GM23338 (cell line): ENCODE measurements at regions not wholly inside any gene's neighbourhood (a gene's known extent, or its start where the extent isn't known, plus 50 kb on each side); places are given as distances from the start of the nearest gene placed in this dataset.

ENCODE experiments used
- ATAC-seq: fragments of 200-7000 bp; cut with Tn5 transposase; 3 replicates; pipeline ENCODE4 v1.9.1; 2020
- DNase-seq: peaks from one replicate; pipeline ENCODE4 v3.0.0-alpha.2; 2015; ENCODE audit warnings: low spot score
- H2AFZ ChIP-seq: fragments of 200-600 bp; sonication (generic); 2 replicates; pipeline ENCODE4 v1.8.0; 2016; ENCODE audit warnings: antibody characterized with exemption, mild to moderate bottlenecking, moderate library complexity
- H3F3A ChIP-seq: fragments of 200-600 bp; sonication (generic); replicated peaks from 2 replicates; pipeline ENCODE4 v1.8.0; 2017; ENCODE audit warnings: antibody characterized with exemption, mixed run types, low read depth
- H3K27ac ChIP-seq: fragments of 200-600 bp; sonication (generic); 2 replicates; pipeline ENCODE4 v1.6.1; 2016; ENCODE audit warnings: low read depth
- H3K27me3 ChIP-seq: fragments of 200-600 bp; sonication (generic); 2 replicates; pipeline ENCODE4 v1.8.0; 2016; ENCODE audit warnings: mild to moderate bottlenecking, mixed run types, moderate library complexity; ENCODE audit not compliant: insufficient read depth
- H3K36me3 ChIP-seq: fragments of 200-600 bp; sonication (generic); 2 replicates; pipeline ENCODE4 v1.8.0; 2016; ENCODE audit warnings: mild to moderate bottlenecking; ENCODE audit not compliant: insufficient read depth
- H3K4me1 ChIP-seq: fragments of 200-600 bp; sonication (generic); 2 replicates; pipeline ENCODE4 v1.8.0; 2016; ENCODE audit warnings: mild to moderate bottlenecking, moderate library complexity; ENCODE audit not compliant: insufficient read depth
- H3K4me2 ChIP-seq: fragments of 200-600 bp; sonication (generic); 2 replicates; pipeline ENCODE4 v1.7.1; 2017; ENCODE audit warnings: mixed run types
- H3K4me3 ChIP-seq: fragments of 200-600 bp; sonication (generic); 2 replicates; pipeline ENCODE4 v1.6.1; 2016; ENCODE audit warnings: mixed run types
- H3K79me2 ChIP-seq: fragments of 200-600 bp; sonication (generic); replicated peaks from 2 replicates; pipeline ENCODE4 v1.8.0; 2017; ENCODE audit warnings: mild to moderate bottlenecking; ENCODE audit not compliant: insufficient read depth
- H3K9me2 ChIP-seq: fragments of 200-600 bp; sonication (generic); 2 replicates; pipeline ENCODE4 v1.8.0; 2017; ENCODE audit not compliant: insufficient read depth
- H4K20me1 ChIP-seq: fragments of 200-600 bp; sonication (generic); replicated peaks from 2 replicates; pipeline ENCODE4 v1.8.0; 2017; ENCODE audit warnings: mild to moderate bottlenecking; ENCODE audit not compliant: insufficient read depth
- H3K27ac Mint-ChIP-seq: 2 replicates; pipeline ENCODE4 v1.8.0; 2020; ENCODE audit warnings: inconsistent platforms, mild to moderate bottlenecking, moderate library complexity, mixed read lengths
- H3K27me3 Mint-ChIP-seq: 3 replicates; pipeline ENCODE4 v1.8.0; 2022; ENCODE audit warnings: low read depth, mild to moderate bottlenecking, moderate library complexity, mixed read lengths, inconsistent platforms; ENCODE audit not compliant: insufficient read depth, poor library complexity
- H3K36me3 Mint-ChIP-seq: 3 replicates; pipeline ENCODE4 v1.8.0; 2021; ENCODE audit warnings: low read depth, mild to moderate bottlenecking, inconsistent platforms, moderate library complexity, mixed read lengths
- H3K4me1 Mint-ChIP-seq: 3 replicates; pipeline ENCODE4 v1.8.0; 2020; ENCODE audit warnings: mild to moderate bottlenecking, inconsistent platforms, mixed read lengths
- H3K4me3 Mint-ChIP-seq: 3 replicates; pipeline ENCODE4 v1.8.0; 2021; ENCODE audit warnings: moderate library complexity, mild to moderate bottlenecking, inconsistent platforms, mixed read lengths
- H3K9me3 Mint-ChIP-seq: 3 replicates; pipeline ENCODE4 v1.8.0; 2020; ENCODE audit warnings: moderate library complexity, mild to moderate bottlenecking, inconsistent platforms, mixed read lengths
- CREB1 ChIP-seq: fragments of 250-450 bp; sonication (Bioruptor Pico); IDR thresholded peaks from 2 replicates; pipeline ENCODE4 v1.5.0; 2020; ENCODE audit warnings: low read depth, mild to moderate bottlenecking, moderate library complexity
- CTCF ChIP-seq, 2 experiments: fragments of 200-600 bp in 1 of 2; sonication (generic) in 1 of 2; conservative IDR thresholded peaks; 2 replicates each; pipeline versions ENCODE4 v1.5.1 to v1.6.1; 2016 to 2017; ENCODE audit warnings: antibody characterized with exemption in 2 of 2, low read depth in 2 of 2, mild to moderate bottlenecking in 2 of 2, moderate library complexity in 1 of 2
- EZH2 ChIP-seq: fragments of 200-600 bp; sonication (generic); IDR thresholded peaks from one replicate; pipeline ENCODE4 v1.8.0; 2017; ENCODE audit warnings: antibody characterized with exemption, mild to moderate bottlenecking, low read depth; ENCODE audit not compliant: unreplicated experiment
- EZH2phosphoT487 ChIP-seq: fragments of 200-600 bp; sonication (generic); IDR thresholded peaks from one replicate; pipeline ENCODE4 v1.8.1; 2018; ENCODE audit warnings: antibody characterized with exemption; ENCODE audit not compliant: unreplicated experiment
- NANOG ChIP-seq: IDR thresholded peaks from 2 replicates; pipeline ENCODE4 v1.6.1; 2016; ENCODE audit warnings: antibody characterized with exemption, borderline replicate concordance
- POLR2AphosphoS5 ChIP-seq: IDR thresholded peaks from 2 replicates; pipeline ENCODE4 v1.6.1; 2016; ENCODE audit warnings: antibody characterized with exemption, low read depth
- STAT1 ChIP-seq: IDR thresholded peaks from one replicate; pipeline ENCODE4 v1.6.1; 2016; ENCODE audit warnings: antibody characterized with exemption; ENCODE audit not compliant: unreplicated experiment
- ZNF114 ChIP-seq: fragments of 250-450 bp; sonication (Bioruptor Pico); IDR thresholded peaks from 2 replicates; pipeline ENCODE4 v1.5.0; 2020; ENCODE audit warnings: mild to moderate bottlenecking, moderate library complexity
- ZNF331 ChIP-seq: fragments of 250-450 bp; sonication (Bioruptor Pico); IDR thresholded peaks from 2 replicates; pipeline ENCODE4 v1.5.0; 2020; ENCODE audit warnings: low read depth, mild to moderate bottlenecking, moderate library complexity
- ZNF462 ChIP-seq: fragments of 250-450 bp; sonication (Bioruptor Pico); IDR thresholded peaks from 2 replicates; pipeline ENCODE4 v1.5.0; 2020; ENCODE audit warnings: mild to moderate bottlenecking, moderate library complexity

- TF ChIP-seq EZH2phosphoT487 (no peak), STAT1 (no peak), ZNF331 (CRISPR knock-in tag) (no peak), EZH2 (no peak), CREB1 (CRISPR knock-in tag) (no peak), ZNF114 (CRISPR knock-in tag) (no peak)
These were observed 77.1 kb upstream of the CCDC90B start (continued) for GRCh38 chr11:83363312-83363711.

- Histone ChIP-seq H3K4me2 (no peak overlapping the region), H3K9me2 (no peaks in the 10 kb centered on the region), H3K4me3 (no peak overlapping the region), H2AFZ (no peak overlapping the region), H3F3A (no peaks in the 10 kb centered on the region), H3K79me2 (no peaks in the 10 kb centered on the region), H3K27me3 (no peaks in the 10 kb centered on the region), H3K4me1 (peaks cover 33% of the 10 kb centered on the region), H3K36me3 (peaks cover 4% of the 10 kb centered on the region; the same call in 1 of the 2 replicates), H4K20me1 (no peaks in the 10 kb centered on the region), H3K27ac (no peak overlapping the region)
- Mint-ChIP-seq H3K27me3 (peaks cover 8% of the 10 kb centered on the region), H3K27ac (no peak overlapping the region), H3K36me3 (peaks cover 20% of the 10 kb centered on the region), H3K4me3 (no peak overlapping the region), H3K4me1 (peaks cover 31% of the 10 kb centered on the region), H3K9me3 (peaks cover 31% of the 10 kb centered on the region)
- TF ChIP-seq EZH2phosphoT487 (no peak), STAT1 (no peak), POLR2AphosphoS5 (no peak), CTCF (conservative IDR thresholded peaks at IDR 0.05; ENCODE audit: low read depth in 2 of 2) (no peak), NANOG (no peak), ZNF462 (no peak)
- no peak for DNase-seq
- no peak for ATAC-seq
These were observed 75.7 kb upstream of the CCDC90B start for GRCh38 chr11:83361831-83362230.
